HG02759 (cell line): ENCODE measurements at regions not wholly inside any gene's neighbourhood (a gene's known extent, or its start where the extent isn't known, plus 50 kb on each side); places are given as distances from the start of the nearest gene placed in this dataset.

Experiments used
- ATAC-seq: cut with Tn5 transposase; IDR thresholded peaks from one replicate; pipeline ENCODE4 v1.9.1; 2021; ENCODE audit warnings: mild to moderate bottlenecking, moderate library complexity; ENCODE audit not compliant: unreplicated experiment

GRCh38 chr18:72100465-72101004 lies 443.6 kb downstream of the CBLN2 start:
- no peak for ATAC-seq

GRCh38 chr18:72091369-72091768 lies 452.8 kb downstream of the CBLN2 start:
- ATAC-seq = peak; percentile 45

GRCh38 chr18:72089432-72089831 lies 454.7 kb downstream of the CBLN2 start:
- ATAC-seq = no peak

GRCh38 chr18:72086421-72086820 lies 457.7 kb downstream of the CBLN2 start:
- ATAC-seq = peak; percentile 74

GRCh38 chr18:72075040-72075439 lies 469.1 kb downstream of the CBLN2 start:
- no peak for ATAC-seq

GRCh38 chr18:72063001-72063400 lies 481.1 kb downstream of the CBLN2 start:
- ATAC-seq = no peak

GRCh38 chr18:72058851-72059250 lies 485.3 kb downstream of the CBLN2 start:
- ATAC-seq = no peak

- ATAC-seq = no peak
Observed at GRCh38 chr18:72056171-72056570, 488.0 kb downstream of the CBLN2 start.

- no peak for ATAC-seq
Observed at GRCh38 chr18:72041313-72042032, 502.7 kb downstream of the CBLN2 start.

- ATAC-seq = no peak
Observed at GRCh38 chr18:72013427-72013850, 530.7 kb downstream of the CBLN2 start.

GRCh38 chr18:71998547-71999097 lies 545.5 kb downstream of the CBLN2 start:
- ATAC-seq = no peak

GRCh38 chr18:71995904-71996465 lies 548.2 kb downstream of the CBLN2 start:
- no peak for ATAC-seq

- ATAC-seq = no peak
Observed at GRCh38 chr18:71994273-71994672, 549.9 kb downstream of the CBLN2 start.

- ATAC-seq = no peak
Observed at GRCh38 chr18:71989616-71990015, 554.5 kb downstream of the CBLN2 start.

GRCh38 chr18:71986351-71987050 lies 557.6 kb downstream of the CBLN2 start:
- ATAC-seq = no peak

GRCh38 chr18:71976744-71977143 lies 567.4 kb downstream of the CBLN2 start:
- no peak for ATAC-seq

GRCh38 chr18:71966791-71967190 lies 577.4 kb downstream of the CBLN2 start:
- no peak for ATAC-seq

GRCh38 chr18:71958605-71959004 lies 585.5 kb downstream of the CBLN2 start:
- no peak for ATAC-seq

GRCh38 chr18:71951001-71951400 lies 593.1 kb downstream of the CBLN2 start:
- no peak for ATAC-seq

- ATAC-seq = no peak
Observed at GRCh38 chr18:71942433-71942832, 601.7 kb downstream of the CBLN2 start.

- no peak for ATAC-seq
Observed at GRCh38 chr18:71939483-71939882, 604.7 kb downstream of the CBLN2 start.

- no peak for ATAC-seq
Observed at GRCh38 chr18:71936744-71937143, 607.4 kb downstream of the CBLN2 start.
